Caco-2 (cell line): ENCODE measurements at regions not wholly inside any gene's neighbourhood (a gene's known extent, or its start where the extent isn't known, plus 50 kb on each side); places are given as distances from the start of the nearest gene placed in this dataset.

Experiments used
- BruUV-seq: library from RNA; stranded (reverse); fragments of 400-500 nt; replicated peaks from 2 replicates; lab custom pipeline; 2021; lab: Mats Ljungman, UMichigan
- CTCF ChIA-PET: fragments of 300-600 bp; sonication (Branson Sonifier 250); formaldehyde crosslinking; loops from one replicate; lab custom pipeline; 2022; ENCODE audit warnings: antibody characterized with exemption; lab: Charles Lee
- POLR2A ChIA-PET: fragments of 300-600 bp; sonication (Branson Sonifier 250); formaldehyde crosslinking; loops from one replicate; lab custom pipeline; 2022; ENCODE audit warnings: antibody characterized with exemption; lab: Charles Lee
- DNase-seq, 2 experiments: peaks; one replicate each; pipeline versions ENCODE4 v3.0.0 to v3.0.0-alpha.2; 2020 to 2022
- H3K27me3 ChIP-seq: replicated peaks from 2 replicates; pipeline ENCODE4 v1.6.0; 2011; ENCODE audit warnings: low read length; ENCODE audit not compliant: control insufficient read depth, insufficient read depth
- H3K36me3 ChIP-seq: 2 replicates; pipeline ENCODE4 v1.5.1; 2011; ENCODE audit warnings: low read length; ENCODE audit not compliant: control insufficient read depth, insufficient read depth
- H3K4me1 ChIP-seq: fragments of 250-450 bp; sonication (Bioruptor Pico); 2 replicates; pipeline ENCODE4 v1.5.1; 2020; ENCODE audit warnings: mild to moderate bottlenecking
- H3K4me3 ChIP-seq: 2 replicates; pipeline ENCODE4 v1.5.1; 2011; ENCODE audit warnings: low read depth, mild to moderate bottlenecking, control low read depth, low read length
- H3K9me3 ChIP-seq: fragments of 250-450 bp; sonication (Bioruptor Pico); 2 replicates; pipeline ENCODE4 v1.5.1; 2020; ENCODE audit warnings: mild to moderate bottlenecking, moderate library complexity
- H3K27ac Mint-ChIP-seq: one replicate; pipeline ENCODE4 v1.8.0; 2022; ENCODE audit warnings: mixed read lengths; ENCODE audit not compliant: unreplicated experiment
- H3K27me3 Mint-ChIP-seq: one replicate; pipeline ENCODE4 v1.8.0; 2022; ENCODE audit warnings: mixed read lengths; ENCODE audit not compliant: insufficient read depth, unreplicated experiment
- H3K36me3 Mint-ChIP-seq: one replicate; pipeline ENCODE4 v1.8.0; 2022; ENCODE audit warnings: mild to moderate bottlenecking, mixed read lengths; ENCODE audit not compliant: insufficient read depth, unreplicated experiment
- H3K4me1 Mint-ChIP-seq: one replicate; pipeline ENCODE4 v1.8.0; 2022; ENCODE audit warnings: low read depth, mixed read lengths; ENCODE audit not compliant: unreplicated experiment
- H3K4me3 Mint-ChIP-seq: one replicate; pipeline ENCODE4 v1.8.0; 2022; ENCODE audit warnings: mild to moderate bottlenecking, moderate library complexity, mixed read lengths; ENCODE audit not compliant: unreplicated experiment
- H3K9me3 Mint-ChIP-seq: one replicate; pipeline ENCODE4 v1.8.0; 2022; ENCODE audit warnings: mixed read lengths; ENCODE audit not compliant: unreplicated experiment
- intact Hi-C: fragments of 100-400 bp; cut with micrococcal nuclease; formaldehyde crosslinking; loops from one replicate; pipeline ENCODE4 v1.10.0; 2022; ENCODE audit not compliant: unreplicated experiment
- TF ChIP-seq, protein P1 (sequence below), 2 experiments: fragments of 200-600 bp in 1 of 2; IDR thresholded peaks; 1 replicate in 1 of 2; 2 replicates in 1 of 2; pipeline versions ENCODE4 v1.5.1 to v1.8.0; 2011 to 2022; ENCODE audit warnings: antibody characterized with exemption in 1 of 2, control low read depth in 1 of 2, inconsistent platforms in 1 of 2, low read depth in 1 of 2, low read length in 1 of 2, mild to moderate bottlenecking in 1 of 2, moderate library complexity in 1 of 2; ENCODE audit not compliant: insufficient read depth in 1 of 2, severe bottlenecking in 1 of 2, unreplicated experiment in 1 of 2

- Mint-ChIP-seq H3K9me3 (peaks cover 18% of the 10 kb centered on the region), H3K4me3 (no peak overlapping the region), H3K4me1 (no peaks in the 10 kb centered on the region), H3K27ac (no peak overlapping the region), H3K27me3 (no peaks in the 10 kb centered on the region), H3K36me3 (no peaks in the 10 kb centered on the region)
- intact Hi-C loops, result no loop called here
- Histone ChIP-seq H3K4me3 (no peak overlapping the region), H3K9me3 (no peaks in the 10 kb centered on the region), H3K36me3 (no peaks in the 10 kb centered on the region), H3K4me1 (no peaks in the 10 kb centered on the region), H3K27me3 (no peaks in the 10 kb centered on the region)
- TF ChIP-seq, protein P1, sequence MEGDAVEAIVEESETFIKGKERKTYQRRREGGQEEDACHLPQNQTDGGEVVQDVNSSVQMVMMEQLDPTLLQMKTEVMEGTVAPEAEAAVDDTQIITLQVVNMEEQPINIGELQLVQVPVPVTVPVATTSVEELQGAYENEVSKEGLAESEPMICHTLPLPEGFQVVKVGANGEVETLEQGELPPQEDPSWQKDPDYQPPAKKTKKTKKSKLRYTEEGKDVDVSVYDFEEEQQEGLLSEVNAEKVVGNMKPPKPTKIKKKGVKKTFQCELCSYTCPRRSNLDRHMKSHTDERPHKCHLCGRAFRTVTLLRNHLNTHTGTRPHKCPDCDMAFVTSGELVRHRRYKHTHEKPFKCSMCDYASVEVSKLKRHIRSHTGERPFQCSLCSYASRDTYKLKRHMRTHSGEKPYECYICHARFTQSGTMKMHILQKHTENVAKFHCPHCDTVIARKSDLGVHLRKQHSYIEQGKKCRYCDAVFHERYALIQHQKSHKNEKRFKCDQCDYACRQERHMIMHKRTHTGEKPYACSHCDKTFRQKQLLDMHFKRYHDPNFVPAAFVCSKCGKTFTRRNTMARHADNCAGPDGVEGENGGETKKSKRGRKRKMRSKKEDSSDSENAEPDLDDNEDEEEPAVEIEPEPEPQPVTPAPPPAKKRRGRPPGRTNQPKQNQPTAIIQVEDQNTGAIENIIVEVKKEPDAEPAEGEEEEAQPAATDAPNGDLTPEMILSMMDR (IDR thresholded peaks at IDR 0.05; ENCODE audit: insufficient read depth in 1 of 2, low read depth in 1 of 2, low read length in 1 of 2, severe bottlenecking in 1 of 2, unreplicated experiment in 1 of 2), result no peak
- no TSS peak for BruUV-seq
- CTCF ChIA-PET, result no interaction called here
- no peak for DNase-seq
- POLR2A ChIA-PET, result no interaction called here
Measured at GRCh38 chr22:34096770-34097169, 176.5 kb upstream of the LARGE1 start.

DNA sequence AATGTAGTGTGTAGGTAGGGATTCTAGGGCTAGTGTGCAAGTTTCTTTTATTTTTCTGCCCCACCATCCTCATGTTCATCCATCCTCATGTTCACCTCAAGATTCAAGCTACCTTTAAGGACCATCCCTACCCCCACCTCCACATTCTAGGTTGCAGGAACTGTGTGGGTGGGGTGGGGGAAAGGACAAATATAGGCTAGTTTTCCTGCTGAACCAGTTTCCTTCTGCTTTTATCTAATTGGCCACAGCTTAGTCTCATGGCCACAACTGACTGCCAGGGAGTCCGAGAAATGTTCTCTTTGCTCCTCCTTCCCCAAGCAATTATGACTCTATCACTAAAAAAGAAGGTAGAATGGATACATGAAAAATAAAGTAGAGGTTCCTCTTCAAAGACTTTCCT lies 179.0 kb upstream of the LARGE1 start:
- ChIA-PET CTCF (no interaction called here), POLR2A (no interaction called here)
- BruUV-seq, result no TSS peak
- Histone ChIP-seq H3K36me3 (no peaks in the 10 kb centered on the region), H3K4me1 (no peaks in the 10 kb centered on the region), H3K27me3 (no peaks in the 10 kb centered on the region), H3K9me3 (no peaks in the 10 kb centered on the region), H3K4me3 (no peak overlapping the region)
- TF ChIP-seq, protein P1 (IDR thresholded peaks at IDR 0.05; ENCODE audit: insufficient read depth in 1 of 2, low read depth in 1 of 2, low read length in 1 of 2, severe bottlenecking in 1 of 2, unreplicated experiment in 1 of 2), result no peak
- H3K4me3 Mint-ChIP-seq, result no peak overlapping the region
- DNase-seq, result no peak
- H3K9me3 Mint-ChIP-seq, result peaks cover 18% of the 10 kb centered on the region
- intact Hi-C loops, result no loop called here
- no peaks in the 10 kb centered on the region for H3K27me3 Mint-ChIP-seq
- H3K27ac Mint-ChIP-seq, result no peak overlapping the region
- H3K4me1 Mint-ChIP-seq, result no peaks in the 10 kb centered on the region
- no peaks in the 10 kb centered on the region for H3K36me3 Mint-ChIP-seq

- H3K27me3 Mint-ChIP-seq, result no peaks in the 10 kb centered on the region
- H3K4me3 Mint-ChIP-seq, result no peak overlapping the region
- Histone ChIP-seq H3K4me1 (no peaks in the 10 kb centered on the region), H3K36me3 (no peaks in the 10 kb centered on the region), H3K27me3 (no peaks in the 10 kb centered on the region), H3K4me3 (no peak overlapping the region), H3K9me3 (no peaks in the 10 kb centered on the region)
- ChIA-PET CTCF (no interaction called here), POLR2A (no interaction called here)
- H3K36me3 Mint-ChIP-seq, result no peaks in the 10 kb centered on the region
- intact Hi-C loops, result no loop called here
- BruUV-seq, result no TSS peak
- no peaks in the 10 kb centered on the region for H3K4me1 Mint-ChIP-seq
- TF ChIP-seq, protein P1 (IDR thresholded peaks at IDR 0.05; ENCODE audit: insufficient read depth in 1 of 2, low read depth in 1 of 2, low read length in 1 of 2, severe bottlenecking in 1 of 2, unreplicated experiment in 1 of 2), result no peak
- peaks cover 4% of the 10 kb centered on the region for H3K9me3 Mint-ChIP-seq
- H3K27ac Mint-ChIP-seq, result no peak overlapping the region
- DNase-seq, result no peak
Measured at GRCh38 chr22:34102633-34103032, 182.4 kb upstream of the LARGE1 start.
